Neural progenitor cell (in vitro differentiated cells): ENCODE measurements at regions not wholly inside any gene's neighbourhood (a gene's known extent, or its start where the extent isn't known, plus 50 kb on each side); places are given as distances from the start of the nearest gene placed in this dataset.

Experiments
- CTCF ChIP-seq: fragments of 200-600 bp; sonication (generic); IDR thresholded peaks from 2 replicates; pipeline ENCODE4 v1.5.1; 2017; ENCODE audit warnings: antibody characterized with exemption, mild to moderate bottlenecking
- EZH2 ChIP-seq: fragments of 200-600 bp; sonication (generic); IDR thresholded peaks from 2 replicates; pipeline ENCODE4 v1.6.1; 2017; ENCODE audit warnings: antibody characterized with exemption, mild to moderate bottlenecking, moderate library complexity
- EZH2phosphoT487 ChIP-seq: fragments of 200-600 bp; sonication (generic); IDR thresholded peaks from 2 replicates; pipeline ENCODE4 v1.6.1; 2017; ENCODE audit warnings: antibody characterized with exemption

- no peak for TF ChIP-seq CTCF
- no peak for TF ChIP-seq EZH2phosphoT487
- TF ChIP-seq EZH2, result no peak
Observed at GRCh38 chr1:58859769-58860485, 76.1 kb upstream of the JUN start.
